ENCODE measurements at regions not wholly inside any gene's neighbourhood (a gene's known extent, or its start where the extent isn't known, plus 50 kb on each side); places are given as distances from the start of the nearest gene placed in this dataset.

- TF ChIP-seq CTCF (IDR thresholded peaks at IDR 0.05; ENCODE audit: low read depth, low read length) = no peak
- TF ChIP-seq EZH2phosphoT487 (IDR thresholded peaks at IDR 0.05; ENCODE audit: low read depth) = no peak
Observed at GRCh38 chr21:22355949-22356348, 1357.7 kb downstream of the NCAM2 start.

Data from OCI-LY3 (cell line).